ENCODE measurements at regions not wholly inside any gene's neighbourhood (a gene's known extent, or its start where the extent isn't known, plus 50 kb on each side); places are given as distances from the start of the nearest gene placed in this dataset.

GRCh38 chr5:87877023-87877422 lies 391.6 kb downstream of the TMEM161B start:
- Histone ChIP-seq H3K4me1 (ENCODE audit: insufficient read depth, low read length, poor library complexity, severe bottlenecking) (no peaks in the 10 kb centered on the region), H2AFZ (ENCODE audit: low read length) (no peak overlapping the region), H4K20me1 (ENCODE audit: insufficient read depth, low read length) (no peaks in the 10 kb centered on the region), H3K9me3 (ENCODE audit: low read length) (no peaks in the 10 kb centered on the region), H3K4me2 (ENCODE audit: low read length) (no peak overlapping the region), H3K9me2 (ENCODE audit: insufficient read depth, low read length) (no peaks in the 10 kb centered on the region), H3K79me2 (ENCODE audit: insufficient read depth, low read depth, low read length) (no peaks in the 10 kb centered on the region), H3K4me3 (ENCODE audit: low read depth, low read length, poor library complexity, severe bottlenecking) (no peak overlapping the region), H3K36me3 (ENCODE audit: insufficient read depth, low read length) (no peaks in the 10 kb centered on the region), H3K27ac (ENCODE audit: low read depth, low read length, poor library complexity, severe bottlenecking) (no peak overlapping the region)
- DNase-seq (ENCODE audit: low spot score): no peak
- no peak for TF ChIP-seq CTCF (conservative IDR thresholded peaks at IDR 0.05; ENCODE audit: low read length)
- no peak for TF ChIP-seq EZH2phosphoT487 (IDR thresholded peaks at IDR 0.05; ENCODE audit: borderline replicate concordance, low read depth, low read length)
- intact Hi-C loops (cut with micrococcal nuclease; ENCODE audit: unreplicated experiment): no loop called here
- POLR2A ChIA-PET: no interaction called here
- no TSS peak for BruUV-seq (replicated peaks)
- CTCF ChIA-PET (ENCODE audit: unreplicated experiment): no interaction called here

GRCh38 chr5:87876616-87877015 lies 392.0 kb downstream of the TMEM161B start:
- no peak for TF ChIP-seq CTCF (conservative IDR thresholded peaks at IDR 0.05; ENCODE audit: low read length)
- no peak for TF ChIP-seq EZH2phosphoT487 (IDR thresholded peaks at IDR 0.05; ENCODE audit: borderline replicate concordance, low read depth, low read length)
- no TSS peak for BruUV-seq (replicated peaks)
- Histone ChIP-seq H3K9me3 (ENCODE audit: low read length) (no peaks in the 10 kb centered on the region), H3K9me2 (ENCODE audit: insufficient read depth, low read length) (no peaks in the 10 kb centered on the region), H3K27ac (ENCODE audit: low read depth, low read length, poor library complexity, severe bottlenecking) (no peak overlapping the region), H3K36me3 (ENCODE audit: insufficient read depth, low read length) (no peaks in the 10 kb centered on the region), H3K4me3 (ENCODE audit: low read depth, low read length, poor library complexity, severe bottlenecking) (no peak overlapping the region), H2AFZ (ENCODE audit: low read length) (no peak overlapping the region), H3K4me1 (ENCODE audit: insufficient read depth, low read length, poor library complexity, severe bottlenecking) (no peaks in the 10 kb centered on the region), H4K20me1 (ENCODE audit: insufficient read depth, low read length) (no peaks in the 10 kb centered on the region), H3K79me2 (ENCODE audit: insufficient read depth, low read depth, low read length) (no peaks in the 10 kb centered on the region), H3K4me2 (ENCODE audit: low read length) (no peak overlapping the region)
- ChIA-PET POLR2A (no interaction called here), CTCF (ENCODE audit: unreplicated experiment) (no interaction called here)
- intact Hi-C loops (cut with micrococcal nuclease; ENCODE audit: unreplicated experiment): no loop called here
- no peak for DNase-seq (ENCODE audit: low spot score)

GRCh38 chr5:87872986-87873385 lies 395.7 kb downstream of the TMEM161B start:
- intact Hi-C loops (cut with micrococcal nuclease; ENCODE audit: unreplicated experiment): no loop called here
- TF ChIP-seq EZH2phosphoT487 (IDR thresholded peaks at IDR 0.05; ENCODE audit: borderline replicate concordance, low read depth, low read length): no peak
- TF ChIP-seq CTCF (conservative IDR thresholded peaks at IDR 0.05; ENCODE audit: low read length): no peak
- ChIA-PET POLR2A (no interaction called here), CTCF (ENCODE audit: unreplicated experiment) (no interaction called here)
- H4K20me1 ChIP-seq (ENCODE audit: insufficient read depth, low read length): no peaks in the 10 kb centered on the region
- no peaks in the 10 kb centered on the region for H3K36me3 ChIP-seq (ENCODE audit: insufficient read depth, low read length)
- no peak overlapping the region for H3K27ac ChIP-seq (ENCODE audit: low read depth, low read length, poor library complexity, severe bottlenecking)
- H3K4me2 ChIP-seq (ENCODE audit: low read length): no peak overlapping the region
- H3K9me3 ChIP-seq (ENCODE audit: low read length): no peaks in the 10 kb centered on the region
- H3K4me1 ChIP-seq (ENCODE audit: insufficient read depth, low read length, poor library complexity, severe bottlenecking): no peaks in the 10 kb centered on the region
- BruUV-seq (replicated peaks): no TSS peak
- H3K79me2 ChIP-seq (ENCODE audit: insufficient read depth, low read depth, low read length): no peaks in the 10 kb centered on the region
- no peak for DNase-seq (ENCODE audit: low spot score)
- H2AFZ ChIP-seq (ENCODE audit: low read length): no peak overlapping the region
- H3K9me2 ChIP-seq (ENCODE audit: insufficient read depth, low read length): no peaks in the 10 kb centered on the region
- H3K4me3 ChIP-seq (ENCODE audit: low read depth, low read length, poor library complexity, severe bottlenecking): no peak overlapping the region

Measured in OCI-LY7 (cell line).